ENCODE measurements at regions not wholly inside any gene's neighbourhood (a gene's known extent, or its start where the extent isn't known, plus 50 kb on each side); places are given as distances from the start of the nearest gene placed in this dataset.

DNA sequence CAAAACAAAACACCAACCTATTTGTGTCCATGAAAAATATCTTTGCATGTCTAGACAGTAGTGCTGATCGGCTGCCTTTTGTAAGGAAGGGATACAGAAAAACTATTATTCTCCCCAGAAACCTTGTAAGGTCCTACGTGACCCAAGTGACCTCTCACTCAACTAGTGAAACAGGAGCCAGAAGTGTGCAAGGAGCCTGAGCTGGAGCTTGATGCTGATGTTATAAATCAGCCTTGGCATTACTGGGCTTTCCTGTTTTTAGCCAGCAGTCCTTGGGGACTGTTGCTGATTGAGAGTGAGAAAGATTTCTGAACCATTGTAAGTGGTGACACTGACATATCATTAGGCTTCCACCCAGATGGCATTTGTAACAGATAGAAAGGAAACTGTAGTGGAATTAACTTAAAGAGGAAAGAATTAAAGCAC is 100.8 kb upstream of the LIMCH1 start:
- TF ChIP-seq, protein P1, sequence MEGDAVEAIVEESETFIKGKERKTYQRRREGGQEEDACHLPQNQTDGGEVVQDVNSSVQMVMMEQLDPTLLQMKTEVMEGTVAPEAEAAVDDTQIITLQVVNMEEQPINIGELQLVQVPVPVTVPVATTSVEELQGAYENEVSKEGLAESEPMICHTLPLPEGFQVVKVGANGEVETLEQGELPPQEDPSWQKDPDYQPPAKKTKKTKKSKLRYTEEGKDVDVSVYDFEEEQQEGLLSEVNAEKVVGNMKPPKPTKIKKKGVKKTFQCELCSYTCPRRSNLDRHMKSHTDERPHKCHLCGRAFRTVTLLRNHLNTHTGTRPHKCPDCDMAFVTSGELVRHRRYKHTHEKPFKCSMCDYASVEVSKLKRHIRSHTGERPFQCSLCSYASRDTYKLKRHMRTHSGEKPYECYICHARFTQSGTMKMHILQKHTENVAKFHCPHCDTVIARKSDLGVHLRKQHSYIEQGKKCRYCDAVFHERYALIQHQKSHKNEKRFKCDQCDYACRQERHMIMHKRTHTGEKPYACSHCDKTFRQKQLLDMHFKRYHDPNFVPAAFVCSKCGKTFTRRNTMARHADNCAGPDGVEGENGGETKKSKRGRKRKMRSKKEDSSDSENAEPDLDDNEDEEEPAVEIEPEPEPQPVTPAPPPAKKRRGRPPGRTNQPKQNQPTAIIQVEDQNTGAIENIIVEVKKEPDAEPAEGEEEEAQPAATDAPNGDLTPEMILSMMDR (conservative IDR thresholded peaks at IDR 0.05; ENCODE audit: low read depth, low read length): no peak
- no peak for TF ChIP-seq BHLHE40 (IDR thresholded peaks at IDR 0.05; ENCODE audit: low read depth, low read length)
- TF ChIP-seq CEBPB (IDR thresholded peaks at IDR 0.05; ENCODE audit: low read depth, low read length): no peak

All from IMR-90 (cell line).